ENCODE measurements at regions not wholly inside any gene's neighbourhood (a gene's known extent, or its start where the extent isn't known, plus 50 kb on each side); places are given as distances from the start of the nearest gene placed in this dataset.

- TF ChIP-seq EP300 (IDR thresholded peaks at IDR 0.05; ENCODE audit: borderline replicate concordance) (no peak), FOXM1 (IDR thresholded peaks at IDR 0.05; ENCODE audit: borderline replicate concordance, low read depth) (no peak), CREB1 (IDR thresholded peaks at IDR 0.05; ENCODE audit: low read depth) (no peak), TAF1 (IDR thresholded peaks at IDR 0.05; ENCODE audit: low read depth) (no peak), CEBPB (IDR thresholded peaks at IDR 0.05) (no peak), TCF12 (IDR thresholded peaks at IDR 0.05; ENCODE audit: low read depth) (no peak), MAX (IDR thresholded peaks at IDR 0.05) (no peak)
Measured at GRCh38 chrX:129144172-129145038, 378.9 kb downstream of the SMARCA1 start.
